Spleen (tissue), 11 donors: ENCODE measurements at regions not wholly inside any gene's neighbourhood (a gene's known extent, or its start where the extent isn't known, plus 50 kb on each side); places are given as distances from the start of the nearest gene placed in this dataset.

Experiments used
- DNase-seq: peaks from one replicate; pipeline ENCODE4 v3.0.0-alpha.2; 2020
- H3K27ac ChIP-seq, 8 donors: fragments of 200-600 bp; sonication (generic) in 7 of 8; 1 replicate in 4 of 8; 2 replicates in 4 of 8; pipeline versions ENCODE4 v1.5.0 to v1.8.0; 2016 to 2021; ENCODE audit warnings: inconsistent platforms in 4 of 8, mild to moderate bottlenecking in 4 of 8, moderate library complexity in 1 of 8
- H3K27me3 ChIP-seq, 7 donors: fragments of 200-600 bp; sonication (generic) in 6 of 7; replicated peaks in 1 of 7; 1 replicate in 4 of 7; 2 replicates in 3 of 7; pipeline versions ENCODE4 v1.5.0 to v1.8.0; 2016 to 2021; ENCODE audit warnings: inconsistent platforms in 3 of 7, mild to moderate bottlenecking in 1 of 7
- H3K36me3 ChIP-seq, 6 donors: fragments of 200-600 bp; sonication (generic) in 5 of 6; 1 replicate in 4 of 6; 2 replicates in 2 of 6; pipeline versions ENCODE4 v1.5.0 to v1.8.0; 2016 to 2021; ENCODE audit warnings: inconsistent platforms in 2 of 6
- H3K4me1 ChIP-seq, 6 donors: fragments of 200-600 bp; sonication (generic) in 5 of 6; 1 replicate in 3 of 6; 2 replicates in 3 of 6; pipeline versions ENCODE4 v1.5.0 to v1.8.0; 2016 to 2021; ENCODE audit warnings: inconsistent platforms in 3 of 6
- H3K4me3 ChIP-seq, 8 donors: fragments of 200-600 bp; sonication (generic) in 7 of 8; 1 replicate in 4 of 8; 2 replicates in 4 of 8; pipeline versions ENCODE4 v1.5.0 to v1.8.0; 2016 to 2021; ENCODE audit warnings: inconsistent platforms in 4 of 8, mild to moderate bottlenecking in 4 of 8, moderate library complexity in 2 of 8
- H3K9me3 ChIP-seq, 8 donors: fragments of 200-600 bp; sonication (generic) in 7 of 8; 1 replicate in 4 of 8; 2 replicates in 4 of 8; pipeline versions ENCODE4 v1.5.0 to v1.8.0; 2016 to 2021; ENCODE audit warnings: inconsistent platforms in 4 of 8
- POLR2A ChIP-seq, 3 donors: fragments of 450-650 bp; IDR thresholded peaks; one replicate each; pipeline ENCODE4 v1.5.1; 2017; ENCODE audit warnings: antibody characterized with exemption in 3 of 3, mild to moderate bottlenecking in 1 of 3
- POLR2AphosphoS5 ChIP-seq, 3 donors: sonication (generic); formaldehyde crosslinking; IDR thresholded peaks; one replicate each; pipeline ENCODE4 v1.5.1; 2017; ENCODE audit warnings: antibody characterized with exemption in 3 of 3
- WGBS, 5 donors: extraction: QIAGEN DNeasy Blood & Tissue Kit in 3 of 5; methylation state at CpG; one replicate each; pipeline versions ENCODE4 v1.1.5 to v1.1.7; 2013 to 2018; 5-methylcytosine and 5-hydroxymethylcytosine counted together
- intact Hi-C: fragments of 100-400 bp; cut with DNase I; formaldehyde crosslinking; loops from one replicate; pipeline ENCODE4 v1.15.0; 2023; ENCODE audit warnings: low total_unique reads
- TF ChIP-seq, protein P1 (sequence below), 11 experiments: fragments of 200-600 bp in 7 of 11; fragments of 450-650 bp in 4 of 11; sonication (generic) in 4 of 11; IDR thresholded peaks in 8 of 11; conservative IDR thresholded peaks in 3 of 11; 1 replicate in 7 of 11; 2 replicates in 4 of 11; pipeline versions ENCODE4 v1.4.0 to v1.8.0; 2016 to 2021; ENCODE audit warnings: antibody characterized with exemption in 11 of 11, inconsistent platforms in 4 of 11, mild to moderate bottlenecking in 1 of 11
- donor health status: healthy with polysubstance abuse.
- donor health status: DM: no; HTN: no; CAD: no; lungs with moderate emphysema.
- donor health status: DM: no; HTN: no; CAD: no.
- donor health status: Bipolar disorder and iron deficiency.
- donor health status: healthy.
- donor health status: DM: no; HTN: no; CAD: no.
- donor health status: DM: yes; HTN: yes; CAD: no.

DNA sequence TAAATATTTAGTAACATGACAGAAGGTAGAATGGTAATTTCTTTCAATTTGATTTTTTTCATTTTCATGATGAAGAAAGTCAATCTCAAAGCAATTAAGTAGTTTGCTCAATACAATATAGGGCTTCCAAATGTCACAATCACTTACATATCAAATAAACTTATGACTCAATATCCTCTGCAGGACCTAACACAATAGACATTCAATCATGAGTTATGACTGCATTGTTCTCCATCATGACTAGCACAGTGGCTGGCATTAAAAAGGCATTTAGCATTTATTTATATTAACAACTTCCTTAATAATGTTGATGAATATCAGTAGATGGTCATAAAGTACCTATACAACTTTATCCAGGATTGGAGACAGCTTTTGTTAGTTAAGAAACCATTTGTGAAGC, 1499.6 kb downstream of the EFNA5 start:
- intact Hi-C loops = no loop called here
- Histone ChIP-seq H3K36me3 (no peaks in the 10 kb centered on the region), H3K4me3 (no peak overlapping the region), H3K27me3 (no peaks in the 10 kb centered on the region), H3K9me3 (peaks cover 0 to 19% (median 4%) of the 10 kb centered on the region in 8 donors), H3K4me1 (no peaks in the 10 kb centered on the region), H3K27ac (no peak overlapping the region)
- DNase-seq = no peak
- TF ChIP-seq POLR2A (IDR thresholded peaks at IDR 0.05) = no peak
- no peak for TF ChIP-seq POLR2AphosphoS5 (IDR thresholded peaks at IDR 0.05)
- TF ChIP-seq, protein P1, sequence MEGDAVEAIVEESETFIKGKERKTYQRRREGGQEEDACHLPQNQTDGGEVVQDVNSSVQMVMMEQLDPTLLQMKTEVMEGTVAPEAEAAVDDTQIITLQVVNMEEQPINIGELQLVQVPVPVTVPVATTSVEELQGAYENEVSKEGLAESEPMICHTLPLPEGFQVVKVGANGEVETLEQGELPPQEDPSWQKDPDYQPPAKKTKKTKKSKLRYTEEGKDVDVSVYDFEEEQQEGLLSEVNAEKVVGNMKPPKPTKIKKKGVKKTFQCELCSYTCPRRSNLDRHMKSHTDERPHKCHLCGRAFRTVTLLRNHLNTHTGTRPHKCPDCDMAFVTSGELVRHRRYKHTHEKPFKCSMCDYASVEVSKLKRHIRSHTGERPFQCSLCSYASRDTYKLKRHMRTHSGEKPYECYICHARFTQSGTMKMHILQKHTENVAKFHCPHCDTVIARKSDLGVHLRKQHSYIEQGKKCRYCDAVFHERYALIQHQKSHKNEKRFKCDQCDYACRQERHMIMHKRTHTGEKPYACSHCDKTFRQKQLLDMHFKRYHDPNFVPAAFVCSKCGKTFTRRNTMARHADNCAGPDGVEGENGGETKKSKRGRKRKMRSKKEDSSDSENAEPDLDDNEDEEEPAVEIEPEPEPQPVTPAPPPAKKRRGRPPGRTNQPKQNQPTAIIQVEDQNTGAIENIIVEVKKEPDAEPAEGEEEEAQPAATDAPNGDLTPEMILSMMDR (IDR thresholded peaks at IDR 0.05 in 8 of 11, conservative IDR thresholded peaks at IDR 0.05 in 3 of 11) = no peak

DNA sequence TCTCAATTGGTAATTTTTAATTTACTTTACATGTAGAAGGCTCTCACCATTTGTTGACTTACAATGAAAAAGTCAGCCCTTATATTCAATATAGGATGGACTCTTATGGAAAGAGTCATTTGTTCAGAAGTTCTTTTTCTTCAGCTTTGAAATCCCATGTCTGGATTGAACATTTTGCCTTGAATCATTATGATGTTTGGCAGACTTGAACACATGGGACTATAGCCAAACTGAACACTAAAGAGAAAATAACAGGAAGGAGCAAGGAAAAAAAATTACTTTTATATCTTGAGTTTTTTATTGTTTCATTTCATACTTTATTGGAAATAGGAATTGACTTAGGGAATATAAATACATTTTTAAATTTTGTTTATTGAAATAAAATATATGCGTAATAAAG, 1503.0 kb downstream of the EFNA5 start:
- intact Hi-C loops = no loop called here
- Histone ChIP-seq H3K36me3 (no peaks in the 10 kb centered on the region), H3K27me3 (no peaks in the 10 kb centered on the region), H3K4me1 (no peaks in the 10 kb centered on the region), H3K27ac (no peak overlapping the region), H3K4me3 (no peak overlapping the region), H3K9me3 (peaks cover 0 to 22% (median 0%) of the 10 kb centered on the region in 8 donors)
- DNase-seq = no peak
- TF ChIP-seq POLR2AphosphoS5 (IDR thresholded peaks at IDR 0.05) = no peak
- TF ChIP-seq, protein P1 (IDR thresholded peaks at IDR 0.05 in 8 of 11, conservative IDR thresholded peaks at IDR 0.05 in 3 of 11) = no peak
- no peak for TF ChIP-seq POLR2A (IDR thresholded peaks at IDR 0.05)
- WGBS, 5 donors = 86 to 100% (median 97%) methylated on average over 1 of the region's 1 CpG

DNA sequence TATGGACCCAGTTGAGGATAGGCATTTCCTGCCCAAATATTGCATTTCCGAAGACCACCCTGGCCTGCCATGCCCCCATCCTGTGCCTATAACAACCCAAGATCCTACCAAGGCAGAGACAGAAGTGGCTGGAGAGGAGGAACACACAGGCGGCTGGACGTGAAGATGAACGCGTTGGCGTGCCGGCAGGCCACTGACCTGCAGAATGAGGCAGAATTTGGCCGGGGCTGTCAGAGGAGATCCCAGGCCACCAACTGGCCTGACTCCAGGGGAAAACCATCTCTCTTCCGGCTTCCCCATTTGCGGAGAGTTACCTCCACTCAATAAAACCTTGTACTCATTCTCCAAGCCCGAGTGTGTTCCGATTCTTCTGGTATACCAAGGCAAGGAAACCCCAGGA, 1507.5 kb downstream of the EFNA5 start:
- DNase-seq = no peak

DNA sequence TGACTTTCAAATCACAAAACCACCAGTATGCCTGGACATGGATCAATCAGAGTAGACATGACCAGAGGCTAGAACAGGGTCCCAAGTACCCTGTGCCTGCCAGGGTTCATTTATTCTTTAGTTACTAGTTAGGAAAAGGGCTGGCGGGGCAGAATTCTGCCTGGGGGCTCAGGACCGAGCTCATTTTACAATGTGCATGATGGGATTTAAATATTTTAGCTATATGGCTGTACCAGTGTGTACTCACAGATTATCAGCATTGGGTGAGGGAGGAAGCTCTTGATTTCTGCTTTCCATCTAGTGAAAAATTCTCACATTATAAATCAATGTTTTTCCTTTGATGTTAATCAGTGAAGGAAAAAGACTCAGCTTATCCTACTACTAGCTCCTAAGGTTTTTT, 1511.1 kb downstream of the EFNA5 start:
- Histone ChIP-seq H3K36me3 (no peaks in the 10 kb centered on the region), H3K9me3 (peaks cover 0 to 15% (median 0%) of the 10 kb centered on the region in 8 donors), H3K27ac (no peak overlapping the region), H3K4me1 (no peaks in the 10 kb centered on the region), H3K4me3 (no peak overlapping the region), H3K27me3 (no peaks in the 10 kb centered on the region)
- TF ChIP-seq POLR2A (IDR thresholded peaks at IDR 0.05) = no peak
- TF ChIP-seq POLR2AphosphoS5 (IDR thresholded peaks at IDR 0.05) = no peak
- TF ChIP-seq, protein P1 (IDR thresholded peaks at IDR 0.05 in 8 of 11, conservative IDR thresholded peaks at IDR 0.05 in 3 of 11) = no peak
- no peak for DNase-seq
- WGBS, 5 donors = 70 to 84% (median 82%) methylated on average over 2 of the region's 2 CpGs
- intact Hi-C loops = no loop called here

More for the DNA sequence above, 1507.5 kb downstream of the EFNA5 start:
- Histone ChIP-seq H3K36me3 (no peaks in the 10 kb centered on the region), H3K27ac (no peak overlapping the region), H3K27me3 (no peaks in the 10 kb centered on the region), H3K9me3 (peaks cover 0 to 19% (median 0%) of the 10 kb centered on the region in 8 donors), H3K4me1 (no peaks in the 10 kb centered on the region), H3K4me3 (no peak overlapping the region)
- 86 to 95% (median 89%) methylated on average over 12 of the region's 12 CpGs for WGBS, 5 donors
- intact Hi-C loops = no loop called here
- TF ChIP-seq POLR2A (IDR thresholded peaks at IDR 0.05) (no peak), POLR2AphosphoS5 (IDR thresholded peaks at IDR 0.05) (no peak)
- TF ChIP-seq, protein P1 (IDR thresholded peaks at IDR 0.05 in 8 of 11, conservative IDR thresholded peaks at IDR 0.05 in 3 of 11) = no peak
